IMR-90 (cell line): ENCODE measurements at regions not wholly inside any gene's neighbourhood (a gene's known extent, or its start where the extent isn't known, plus 50 kb on each side); places are given as distances from the start of the nearest gene placed in this dataset.
A peak's percentile ranks its signal among the peaks of the same experiment; 100 is the strongest.
"Not testable (repeated sequence)": the region's sequence is repeated elsewhere in the genome, so short reads cannot be mapped to it uniquely, and the experiment has no call there.

ENCODE experiments used
- ATAC-seq: fragments of 200-7000 bp; cut with Tn5 transposase; 2 replicates; pipeline ENCODE4 v1.9.1; 2020; ENCODE audit warnings: low read depth, mild to moderate bottlenecking, moderate library complexity
- BruUV-seq: library from RNA; stranded (reverse); fragments of 400-500 nt; replicated peaks from 2 replicates; lab custom pipeline; 2021; lab: Mats Ljungman, UMichigan
- CTCF ChIA-PET: fragments of 300-600 bp; formaldehyde crosslinking; extraction: SDS; loops from one replicate; lab custom pipeline; 2021; ENCODE audit warnings: antibody characterized with exemption; lab: Yijun Ruan, JAX
- POLR2A ChIA-PET: fragments of 300-600 bp; sonication (Branson Sonifier 250); formaldehyde crosslinking; loops from one replicate; lab custom pipeline; 2022; ENCODE audit warnings: antibody characterized with exemption; ENCODE audit not compliant: unreplicated experiment; lab: Charles Lee
- DNase-seq: peaks from one replicate; pipeline ENCODE4 v3.0.0; 2013
- H2AFZ ChIP-seq: replicated peaks from 2 replicates; pipeline ENCODE3; 2013; ENCODE audit warnings: low read length, mild to moderate bottlenecking; ENCODE audit not compliant: poor library complexity
- H2AK5ac ChIP-seq: 2 replicates; pipeline ENCODE4 v1.6.1; 2013; ENCODE audit warnings: low read depth, low read length, inconsistent platforms
- H2AK9ac ChIP-seq: replicated peaks from 2 replicates; pipeline ENCODE3; 2013; ENCODE audit warnings: mild to moderate bottlenecking, low read depth, low read length, moderate library complexity; ENCODE audit not compliant: poor library complexity
- H2BK120ac ChIP-seq: 2 replicates; pipeline ENCODE4 v1.6.1; 2013; ENCODE audit warnings: low read depth, low read length, inconsistent platforms
- H2BK15ac ChIP-seq: 3 replicates; pipeline ENCODE4 v1.6.1; 2013; ENCODE audit warnings: low read depth, low read length, inconsistent platforms
- H2BK20ac ChIP-seq: 2 replicates; pipeline ENCODE4 v1.6.1; 2013; ENCODE audit warnings: low read depth, mild to moderate bottlenecking, inconsistent platforms, low read length, moderate library complexity
- H2BK5ac ChIP-seq: 2 replicates; pipeline ENCODE4 v1.6.1; 2013; ENCODE audit warnings: mild to moderate bottlenecking, low read depth, low read length, inconsistent platforms; ENCODE audit not compliant: poor library complexity, severe bottlenecking
- H3K14ac ChIP-seq: replicated peaks from 2 replicates; pipeline ENCODE4 v1.6.1; 2013; ENCODE audit warnings: low read depth, low read length, inconsistent platforms
- H3K18ac ChIP-seq: 2 replicates; pipeline ENCODE4 v1.6.1; 2013; ENCODE audit warnings: low read depth, low read length, control low read depth
- H3K23ac ChIP-seq: 2 replicates; pipeline ENCODE4 v1.6.1; 2013; ENCODE audit warnings: low read depth, low read length, inconsistent platforms
- H3K27ac ChIP-seq: 2 replicates; pipeline ENCODE4 v1.5.1; 2013; ENCODE audit warnings: mild to moderate bottlenecking, control low read depth, low read length; ENCODE audit not compliant: insufficient read depth
- H3K27me3 ChIP-seq: 2 replicates; pipeline ENCODE4 v1.6.1; 2013; ENCODE audit warnings: low read length; ENCODE audit not compliant: control insufficient read depth, insufficient read depth
- H3K36me3 ChIP-seq: 2 replicates; pipeline ENCODE4 v1.6.1; 2013; ENCODE audit warnings: low read length, mixed read lengths; ENCODE audit not compliant: control insufficient read depth, insufficient read depth
- H3K4ac ChIP-seq: 2 replicates; pipeline ENCODE4 v1.6.1; 2013; ENCODE audit warnings: low read depth, low read length, inconsistent platforms
- H3K4me1 ChIP-seq: 2 replicates; pipeline ENCODE4 v1.6.1; 2013; ENCODE audit warnings: low read length, mixed read lengths; ENCODE audit not compliant: control insufficient read depth, insufficient read depth
- H3K4me2 ChIP-seq: 2 replicates; pipeline ENCODE4 v1.6.1; 2013; ENCODE audit warnings: low read depth, mild to moderate bottlenecking, control low read depth, low read length, moderate library complexity
- H3K4me3 ChIP-seq: 2 replicates; pipeline ENCODE4 v1.5.1; 2013; ENCODE audit warnings: low read depth, mild to moderate bottlenecking, control low read depth, low read length, moderate library complexity; ENCODE audit not compliant: insufficient read depth
- H3K56ac ChIP-seq: 2 replicates; pipeline ENCODE4 v1.6.1; 2013; ENCODE audit warnings: low read length, inconsistent platforms; ENCODE audit not compliant: insufficient read depth; ENCODE audit errors: extremely low read depth
- H3K79me1 ChIP-seq, 2 experiments: 2 replicates each; pipeline ENCODE4 v1.6.1; 2013; ENCODE audit warnings: low read length in 2 of 2, inconsistent platforms in 1 of 2, low read depth in 1 of 2
- H3K9ac ChIP-seq: 2 replicates; pipeline ENCODE4 v1.6.1; 2013; ENCODE audit warnings: low read depth, low read length, control low read depth
- H3K9me1 ChIP-seq: 2 replicates; pipeline ENCODE4 v1.6.1; 2013; ENCODE audit warnings: low read length, inconsistent platforms; ENCODE audit not compliant: insufficient read depth
- H3K9me3 ChIP-seq: 2 replicates; pipeline ENCODE4 v1.6.1; 2013; ENCODE audit warnings: low read length; ENCODE audit not compliant: control insufficient read depth, insufficient read depth
- H4K20me1 ChIP-seq: 2 replicates; pipeline ENCODE4 v1.6.1; 2013; ENCODE audit warnings: low read length, inconsistent platforms; ENCODE audit not compliant: insufficient read depth
- H4K5ac ChIP-seq: 2 replicates; pipeline ENCODE4 v1.6.1; 2013; ENCODE audit warnings: mild to moderate bottlenecking, low read depth, low read length, control low read depth
- H4K8ac ChIP-seq, 2 experiments: 2 replicates each; pipeline ENCODE4 v1.6.1; 2013; ENCODE audit warnings: low read depth in 2 of 2, low read length in 2 of 2, control low read depth in 1 of 2, inconsistent platforms in 1 of 2
- H4K91ac ChIP-seq: 2 replicates; pipeline ENCODE4 v1.6.1; 2013; ENCODE audit warnings: low read depth, low read length, inconsistent platforms; ENCODE audit not compliant: insufficient read depth
- RAD21 ChIP-seq: IDR thresholded peaks from 2 replicates; pipeline ENCODE4 v1.6.1; 2012; ENCODE audit warnings: low read length, improper control_type of control experiment
- SMC3 ChIP-seq: fragments of 150-350 bp; IDR thresholded peaks from 2 replicates; pipeline ENCODE4 v1.6.1; 2016; ENCODE audit warnings: low read depth, mild to moderate bottlenecking, antibody characterized with exemption, low read length, moderate library complexity
- WGBS, 2 experiments: methylation state at CpG; one replicate each; pipeline versions ENCODE4 v1.1.5 to v1.1.7; 2013; ENCODE audit warnings: missing lambda C conversion rate in 2 of 2; ENCODE audit not compliant: insufficient read length in 1 of 2; ENCODE audit errors: extremely low coverage in 2 of 2; 5-methylcytosine and 5-hydroxymethylcytosine counted together
- dilution Hi-C: fragments of 300-500 bp; cut with HindIII; formaldehyde crosslinking; loops from one replicate; pipeline ENCODE4 v1.14.3; 2018; ENCODE audit warnings: low sequenced_read_pairs; ENCODE audit not compliant: unreplicated experiment
- in situ Hi-C: fragments of 300-500 bp; cut with MboI; formaldehyde crosslinking; loops from 3 replicates; pipeline ENCODE4 v1.14.3; 2019; ENCODE audit warnings: low sequenced_read_pairs, inconsistent platforms, mixed read lengths
- intact Hi-C: fragments of 100-400 bp; cut with micrococcal nuclease; formaldehyde crosslinking; loops from 2 replicates; pipeline ENCODE4 v1.10.0; 2022
- TF ChIP-seq, protein P1 (sequence below): conservative IDR thresholded peaks from 2 replicates; pipeline ENCODE4 v1.5.1; 2012; ENCODE audit warnings: mild to moderate bottlenecking, low read depth, low read length, improper control_type of control experiment

DNA sequence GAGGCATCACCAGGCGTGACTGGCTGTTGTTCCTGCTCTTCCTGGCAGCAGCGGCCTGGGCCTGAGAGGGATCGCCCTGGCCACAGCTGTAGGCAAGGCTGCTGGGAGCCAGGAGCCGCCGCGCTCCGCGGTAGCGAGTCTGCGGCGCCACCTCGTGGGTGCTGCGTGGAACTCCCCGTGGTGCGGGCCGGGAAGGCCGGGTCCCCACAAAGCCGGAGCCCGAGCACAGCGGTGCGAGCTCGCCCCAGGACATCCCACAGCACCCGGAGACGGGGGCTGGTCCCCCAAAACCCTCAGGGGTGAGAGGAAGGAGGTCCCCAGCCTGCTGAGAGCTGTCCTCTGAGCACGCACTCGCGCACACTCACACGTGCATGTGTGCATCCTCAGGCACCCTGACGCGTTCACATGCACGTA, 320.0 kb upstream of the PLGLB1 start:
- dilution Hi-C loops, H3K27ac ChIP-seq: not testable (repeated sequence)

GRCh38 chr2:87342175-87342574, 320.5 kb upstream of the PLGLB1 start:
- H2BK120ac ChIP-seq, H4K91ac ChIP-seq, H4K8ac ChIP-seq, H3K4me3 ChIP-seq, H2AK5ac ChIP-seq, H2BK15ac ChIP-seq, H3K4me2 ChIP-seq, H3K4ac ChIP-seq, H4K5ac ChIP-seq, H3K27me3 ChIP-seq, H3K23ac ChIP-seq, H3K79me1 ChIP-seq, CTCF ChIA-PET, H3K4me1 ChIP-seq, intact Hi-C loops, H3K9me3 ChIP-seq, BruUV-seq, H2BK5ac ChIP-seq, ATAC-seq, H3K14ac ChIP-seq, DNase-seq, POLR2A ChIA-PET, in situ Hi-C loops, H4K20me1 ChIP-seq, H3K9ac ChIP-seq, H2AK9ac ChIP-seq, H2BK20ac ChIP-seq, H2AFZ ChIP-seq, H3K56ac ChIP-seq, H3K9me1 ChIP-seq, dilution Hi-C loops, H3K36me3 ChIP-seq, H3K27ac ChIP-seq, H3K18ac ChIP-seq: not testable (repeated sequence)
- WGBS, 2 experiments, result 100% methylated on average over 1 of the region's 24 CpGs; no CpG with 5 or more reads in 1 of the 2 experiments

More for the DNA sequence above, 320.0 kb upstream of the PLGLB1 start:
- H3K9ac ChIP-seq, POLR2A ChIA-PET, H3K56ac ChIP-seq, H4K5ac ChIP-seq, H4K20me1 ChIP-seq, H2AFZ ChIP-seq, H4K91ac ChIP-seq, CTCF ChIA-PET, ATAC-seq, H3K27me3 ChIP-seq, H3K79me1 ChIP-seq, H2AK9ac ChIP-seq, H3K23ac ChIP-seq, intact Hi-C loops, BruUV-seq, H3K9me1 ChIP-seq, H2BK5ac ChIP-seq, H3K4me1 ChIP-seq, H3K18ac ChIP-seq, H3K4me2 ChIP-seq, H2BK120ac ChIP-seq, H3K4ac ChIP-seq, in situ Hi-C loops, H3K4me3 ChIP-seq, H3K9me3 ChIP-seq, H3K14ac ChIP-seq, H3K36me3 ChIP-seq: not testable (repeated sequence)
- Histone ChIP-seq H2AK5ac (peak overlapping the region; percentile 73; the same call in 1 of the 2 replicates), H2BK15ac (peak overlapping the region; percentile 68; the same call in 1 of the 3 replicates), H4K8ac (peak overlapping the region in 1 of 2 experiments; percentile 49; a peak in 1 of 4 replicates), H2BK20ac (0 out of 2 replicates have a peak overlapping the region, but pooled peaks have one; percentile 24)
- peak; percentile 68 for DNase-seq
- TF ChIP-seq, protein P1, sequence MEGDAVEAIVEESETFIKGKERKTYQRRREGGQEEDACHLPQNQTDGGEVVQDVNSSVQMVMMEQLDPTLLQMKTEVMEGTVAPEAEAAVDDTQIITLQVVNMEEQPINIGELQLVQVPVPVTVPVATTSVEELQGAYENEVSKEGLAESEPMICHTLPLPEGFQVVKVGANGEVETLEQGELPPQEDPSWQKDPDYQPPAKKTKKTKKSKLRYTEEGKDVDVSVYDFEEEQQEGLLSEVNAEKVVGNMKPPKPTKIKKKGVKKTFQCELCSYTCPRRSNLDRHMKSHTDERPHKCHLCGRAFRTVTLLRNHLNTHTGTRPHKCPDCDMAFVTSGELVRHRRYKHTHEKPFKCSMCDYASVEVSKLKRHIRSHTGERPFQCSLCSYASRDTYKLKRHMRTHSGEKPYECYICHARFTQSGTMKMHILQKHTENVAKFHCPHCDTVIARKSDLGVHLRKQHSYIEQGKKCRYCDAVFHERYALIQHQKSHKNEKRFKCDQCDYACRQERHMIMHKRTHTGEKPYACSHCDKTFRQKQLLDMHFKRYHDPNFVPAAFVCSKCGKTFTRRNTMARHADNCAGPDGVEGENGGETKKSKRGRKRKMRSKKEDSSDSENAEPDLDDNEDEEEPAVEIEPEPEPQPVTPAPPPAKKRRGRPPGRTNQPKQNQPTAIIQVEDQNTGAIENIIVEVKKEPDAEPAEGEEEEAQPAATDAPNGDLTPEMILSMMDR, result peak; percentile 48
- TF ChIP-seq RAD21, result peak; percentile 56
- TF ChIP-seq SMC3, result peak; percentile 59
- WGBS, 2 experiments, result 83% methylated on average over 7 of the region's 31 CpGs; no CpG with 5 or more reads in 1 of the 2 experiments
